H1 (cell line): ENCODE measurements at regions not wholly inside any gene's neighbourhood (a gene's known extent, or its start where the extent isn't known, plus 50 kb on each side); places are given as distances from the start of the nearest gene placed in this dataset.

Experiments used
- CBX8 ChIP-seq: fragments of 300-800, 300-1000 bp; sonication (generic); IDR thresholded peaks from 2 replicates; pipeline ENCODE4 v1.7.1; 2016; ENCODE audit warnings: low read depth, low read length, borderline replicate concordance
- CEBPB ChIP-seq: IDR thresholded peaks from 2 replicates; pipeline ENCODE4 v1.6.1; 2012; ENCODE audit warnings: low read depth, low read length
- CHD2 ChIP-seq: IDR thresholded peaks from 2 replicates; pipeline ENCODE4 v1.6.1; 2012; ENCODE audit warnings: low read length, improper control_type of control experiment
- EP300 ChIP-seq, 2 experiments: IDR thresholded peaks; 1 replicate in 1 of 2; 2 replicates in 1 of 2; pipeline ENCODE4 v1.6.1; 2011 to 2012; ENCODE audit warnings: low read depth in 2 of 2, low read length in 2 of 2, mild to moderate bottlenecking in 2 of 2, borderline replicate concordance in 1 of 2, inconsistent platforms in 1 of 2, moderate library complexity in 1 of 2
- EZH2 ChIP-seq: fragments of 200-600 bp; sonication (generic); IDR thresholded peaks from 2 replicates; pipeline ENCODE4 v1.7.1; 2012; ENCODE audit warnings: low read depth, mild to moderate bottlenecking, moderate library complexity, low read length, inconsistent platforms; ENCODE audit not compliant: severe bottlenecking
- NRF1 ChIP-seq: IDR thresholded peaks from 2 replicates; pipeline ENCODE4 v1.6.1; 2011; ENCODE audit warnings: mild to moderate bottlenecking, low read depth, low read length, improper control_type of control experiment
- POLR2A ChIP-seq, 2 experiments: IDR thresholded peaks; 1 replicate in 1 of 2; 2 replicates in 1 of 2; pipeline ENCODE4 v1.6.1; 2011; ENCODE audit warnings: low read depth in 2 of 2, low read length in 2 of 2, mild to moderate bottlenecking in 2 of 2; ENCODE audit errors: control extremely low read depth in 1 of 2
- TF ChIP-seq, protein P1 (sequence below): IDR thresholded peaks from 2 replicates; pipeline ENCODE4 v1.6.1; 2011; ENCODE audit warnings: low read length, improper control_type of control experiment
- TF ChIP-seq, protein P2 (sequence below), 3 experiments: IDR thresholded peaks; 1 replicate in 2 of 3; 2 replicates in 1 of 3; pipeline versions ENCODE4 v1.5.1 to v1.6.1; 2011; ENCODE audit warnings: low read length in 3 of 3, mild to moderate bottlenecking in 3 of 3, inconsistent platforms in 2 of 3, low read depth in 1 of 3, moderate library complexity in 1 of 3; ENCODE audit not compliant: insufficient read depth in 1 of 3; ENCODE audit errors: control extremely low read depth in 1 of 3

DNA sequence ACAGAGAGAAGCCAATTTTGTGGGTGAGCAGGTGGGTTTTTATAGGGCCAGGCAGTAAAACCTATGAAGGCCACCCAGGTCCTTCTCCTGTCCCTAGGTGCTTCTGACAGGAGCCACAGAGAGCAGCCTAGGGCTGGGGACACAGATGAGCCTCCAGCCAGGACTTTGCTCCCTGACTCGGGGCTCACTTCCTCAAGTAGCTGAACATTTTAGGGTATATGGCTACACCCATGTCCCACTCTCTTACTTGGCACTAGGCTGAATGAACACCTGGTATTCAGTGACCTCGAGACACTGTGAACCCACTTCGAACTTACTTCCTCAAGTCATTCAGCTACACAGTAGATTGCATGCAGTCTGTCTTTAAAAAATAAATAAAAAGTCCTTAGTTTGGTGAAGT lies 217.3 kb downstream of the MID1IP1 start:
- TF ChIP-seq EZH2: no peak
- TF ChIP-seq, protein P1, sequence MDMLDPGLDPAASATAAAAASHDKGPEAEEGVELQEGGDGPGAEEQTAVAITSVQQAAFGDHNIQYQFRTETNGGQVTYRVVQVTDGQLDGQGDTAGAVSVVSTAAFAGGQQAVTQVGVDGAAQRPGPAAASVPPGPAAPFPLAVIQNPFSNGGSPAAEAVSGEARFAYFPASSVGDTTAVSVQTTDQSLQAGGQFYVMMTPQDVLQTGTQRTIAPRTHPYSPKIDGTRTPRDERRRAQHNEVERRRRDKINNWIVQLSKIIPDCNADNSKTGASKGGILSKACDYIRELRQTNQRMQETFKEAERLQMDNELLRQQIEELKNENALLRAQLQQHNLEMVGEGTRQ: no peak
- TF ChIP-seq NRF1: no peak
- TF ChIP-seq, protein P2, sequence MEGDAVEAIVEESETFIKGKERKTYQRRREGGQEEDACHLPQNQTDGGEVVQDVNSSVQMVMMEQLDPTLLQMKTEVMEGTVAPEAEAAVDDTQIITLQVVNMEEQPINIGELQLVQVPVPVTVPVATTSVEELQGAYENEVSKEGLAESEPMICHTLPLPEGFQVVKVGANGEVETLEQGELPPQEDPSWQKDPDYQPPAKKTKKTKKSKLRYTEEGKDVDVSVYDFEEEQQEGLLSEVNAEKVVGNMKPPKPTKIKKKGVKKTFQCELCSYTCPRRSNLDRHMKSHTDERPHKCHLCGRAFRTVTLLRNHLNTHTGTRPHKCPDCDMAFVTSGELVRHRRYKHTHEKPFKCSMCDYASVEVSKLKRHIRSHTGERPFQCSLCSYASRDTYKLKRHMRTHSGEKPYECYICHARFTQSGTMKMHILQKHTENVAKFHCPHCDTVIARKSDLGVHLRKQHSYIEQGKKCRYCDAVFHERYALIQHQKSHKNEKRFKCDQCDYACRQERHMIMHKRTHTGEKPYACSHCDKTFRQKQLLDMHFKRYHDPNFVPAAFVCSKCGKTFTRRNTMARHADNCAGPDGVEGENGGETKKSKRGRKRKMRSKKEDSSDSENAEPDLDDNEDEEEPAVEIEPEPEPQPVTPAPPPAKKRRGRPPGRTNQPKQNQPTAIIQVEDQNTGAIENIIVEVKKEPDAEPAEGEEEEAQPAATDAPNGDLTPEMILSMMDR (IDR thresholded peaks at IDR 0.05; ENCODE audit: control extremely low read depth in 1 of 3, insufficient read depth in 1 of 3, low read depth in 1 of 3, low read length in 3 of 3): no peak
- TF ChIP-seq CHD2: no peak
- no peak for TF ChIP-seq EP300 (IDR thresholded peaks at IDR 0.05; ENCODE audit: borderline replicate concordance in 1 of 2, low read depth in 2 of 2, low read length in 2 of 2)
- no peak for TF ChIP-seq CEBPB
- TF ChIP-seq CBX8: no peak
- no peak for TF ChIP-seq POLR2A (IDR thresholded peaks at IDR 0.05; ENCODE audit: control extremely low read depth in 1 of 2, low read depth in 2 of 2, low read length in 2 of 2)
